ENCODE measurements at regions not wholly inside any gene's neighbourhood (a gene's known extent, or its start where the extent isn't known, plus 50 kb on each side); places are given as distances from the start of the nearest gene placed in this dataset.

DNA sequence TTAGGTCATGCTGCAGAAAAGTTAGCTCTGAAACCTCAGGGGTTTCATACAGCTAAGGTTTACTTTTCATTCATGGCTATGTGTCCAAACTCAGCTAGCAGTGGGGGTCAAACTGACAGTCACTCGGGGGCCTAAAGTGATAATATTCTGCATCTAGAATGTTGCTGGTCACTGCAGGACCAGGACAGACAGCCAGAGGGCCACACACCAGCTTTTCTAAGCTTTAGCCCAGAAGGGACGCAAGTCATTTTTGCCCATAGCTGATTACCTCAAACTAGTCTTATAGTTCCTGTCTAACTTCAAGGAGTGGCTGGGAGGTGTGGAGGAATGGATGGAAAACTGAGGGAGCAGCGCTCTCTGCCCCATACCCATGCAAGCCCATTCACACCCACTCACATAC, 163.0 kb upstream of the NLRP1 start:
- no peak for DNase-seq (ENCODE audit: low spot score)
- H3K4me1 ChIP-seq: no peaks in the 10 kb centered on the region
- TF ChIP-seq, protein P1, sequence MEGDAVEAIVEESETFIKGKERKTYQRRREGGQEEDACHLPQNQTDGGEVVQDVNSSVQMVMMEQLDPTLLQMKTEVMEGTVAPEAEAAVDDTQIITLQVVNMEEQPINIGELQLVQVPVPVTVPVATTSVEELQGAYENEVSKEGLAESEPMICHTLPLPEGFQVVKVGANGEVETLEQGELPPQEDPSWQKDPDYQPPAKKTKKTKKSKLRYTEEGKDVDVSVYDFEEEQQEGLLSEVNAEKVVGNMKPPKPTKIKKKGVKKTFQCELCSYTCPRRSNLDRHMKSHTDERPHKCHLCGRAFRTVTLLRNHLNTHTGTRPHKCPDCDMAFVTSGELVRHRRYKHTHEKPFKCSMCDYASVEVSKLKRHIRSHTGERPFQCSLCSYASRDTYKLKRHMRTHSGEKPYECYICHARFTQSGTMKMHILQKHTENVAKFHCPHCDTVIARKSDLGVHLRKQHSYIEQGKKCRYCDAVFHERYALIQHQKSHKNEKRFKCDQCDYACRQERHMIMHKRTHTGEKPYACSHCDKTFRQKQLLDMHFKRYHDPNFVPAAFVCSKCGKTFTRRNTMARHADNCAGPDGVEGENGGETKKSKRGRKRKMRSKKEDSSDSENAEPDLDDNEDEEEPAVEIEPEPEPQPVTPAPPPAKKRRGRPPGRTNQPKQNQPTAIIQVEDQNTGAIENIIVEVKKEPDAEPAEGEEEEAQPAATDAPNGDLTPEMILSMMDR (IDR thresholded peaks at IDR 0.05): no peak
- H3K9me3 ChIP-seq: no peaks in the 10 kb centered on the region
- H3K27ac ChIP-seq: no peak overlapping the region
- H3K27me3 ChIP-seq: no peaks in the 10 kb centered on the region
- H3K36me3 ChIP-seq: no peaks in the 10 kb centered on the region
- H3K4me3 ChIP-seq: no peak overlapping the region

DNA sequence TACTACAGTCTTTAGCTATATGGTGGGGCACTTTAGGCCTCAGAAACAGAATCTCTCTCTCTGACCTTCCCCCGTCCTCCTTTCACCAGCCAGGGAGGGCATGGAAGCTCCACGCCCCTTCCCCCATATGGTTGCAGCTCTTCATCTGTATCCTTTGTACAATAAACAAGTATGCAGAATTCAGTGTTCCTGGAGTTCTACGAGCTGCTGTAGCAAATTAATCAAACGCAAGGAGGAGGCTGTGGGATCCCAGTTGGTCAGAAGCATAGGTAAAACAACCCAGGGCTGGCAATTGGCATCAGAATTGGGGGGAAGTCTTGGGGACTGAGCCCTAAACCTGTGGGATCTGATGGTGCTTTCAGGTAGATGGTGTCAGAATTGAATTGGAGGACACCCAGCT, 163.7 kb upstream of the NLRP1 start:
- Histone ChIP-seq H3K27ac (no peak overlapping the region), H3K27me3 (no peaks in the 10 kb centered on the region), H3K9me3 (no peaks in the 10 kb centered on the region), H3K4me1 (no peaks in the 10 kb centered on the region), H3K4me3 (no peak overlapping the region), H3K36me3 (no peaks in the 10 kb centered on the region)
- DNase-seq (ENCODE audit: low spot score): peak; percentile 11
- TF ChIP-seq, protein P1 (IDR thresholded peaks at IDR 0.05): no peak

DNA sequence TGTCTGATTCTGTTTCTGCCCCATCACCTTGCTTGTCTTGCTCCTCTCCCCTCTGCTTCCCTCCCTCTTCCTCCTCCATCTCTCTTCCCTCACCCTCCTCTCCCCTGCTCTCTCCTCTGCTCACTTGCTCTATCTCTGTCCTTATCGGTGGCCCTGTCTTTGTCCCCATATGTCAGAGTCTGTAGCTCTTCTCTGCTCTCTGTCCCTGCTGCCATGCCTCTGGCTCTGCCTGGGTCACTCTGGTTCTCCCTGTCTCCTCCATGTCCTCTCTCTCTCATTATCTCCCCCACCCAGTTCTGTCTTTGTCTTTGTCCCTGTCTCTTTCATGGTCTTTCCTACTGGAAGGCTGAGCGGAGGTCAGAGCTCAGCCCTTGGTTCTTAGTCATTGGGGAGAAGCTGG, 169.1 kb upstream of the NLRP1 start:
- H3K27ac ChIP-seq: no peak overlapping the region
- peaks cover 0 to 7% of the 10 kb centered on the region in 2 donors for H3K9me3 ChIP-seq
- no peak overlapping the region for H3K4me3 ChIP-seq
- TF ChIP-seq, protein P1 (IDR thresholded peaks at IDR 0.05): no peak
- no peaks in the 10 kb centered on the region for H3K4me1 ChIP-seq
- no peak for DNase-seq (ENCODE audit: low spot score)
- no peaks in the 10 kb centered on the region for H3K27me3 ChIP-seq
- no peaks in the 10 kb centered on the region for H3K36me3 ChIP-seq

DNA sequence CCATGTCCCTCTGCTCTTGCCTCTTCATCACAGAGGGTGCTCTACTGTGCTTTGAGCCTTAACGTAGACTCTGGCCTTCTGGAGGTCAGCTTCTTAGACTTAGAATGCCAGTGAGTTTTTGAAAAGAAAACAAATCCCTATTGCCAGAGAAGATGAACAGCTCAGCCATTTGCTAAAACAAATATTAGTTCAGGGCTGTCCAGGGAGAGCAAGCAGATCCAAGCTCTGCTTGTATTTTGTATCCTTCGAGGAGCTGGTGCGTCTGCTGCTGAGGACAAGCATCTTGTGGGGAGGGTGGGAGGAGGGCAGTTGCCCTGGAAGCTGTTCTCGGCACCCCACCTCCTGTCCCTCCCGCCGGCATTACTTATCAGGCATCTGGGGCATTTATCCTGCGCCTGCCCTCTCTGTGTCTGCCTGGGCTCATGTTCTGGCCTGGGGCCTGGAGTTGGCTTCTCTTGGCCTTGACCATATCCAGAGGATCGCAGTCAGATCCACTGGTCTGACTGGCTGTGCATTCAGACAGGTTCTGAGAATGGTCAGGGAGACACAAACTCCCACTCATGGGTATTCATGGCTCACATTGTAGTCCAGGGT, 173.1 kb upstream of the NLRP1 start:
- H3K36me3 ChIP-seq: no peaks in the 10 kb centered on the region
- no peaks in the 10 kb centered on the region for H3K27me3 ChIP-seq

DNA sequence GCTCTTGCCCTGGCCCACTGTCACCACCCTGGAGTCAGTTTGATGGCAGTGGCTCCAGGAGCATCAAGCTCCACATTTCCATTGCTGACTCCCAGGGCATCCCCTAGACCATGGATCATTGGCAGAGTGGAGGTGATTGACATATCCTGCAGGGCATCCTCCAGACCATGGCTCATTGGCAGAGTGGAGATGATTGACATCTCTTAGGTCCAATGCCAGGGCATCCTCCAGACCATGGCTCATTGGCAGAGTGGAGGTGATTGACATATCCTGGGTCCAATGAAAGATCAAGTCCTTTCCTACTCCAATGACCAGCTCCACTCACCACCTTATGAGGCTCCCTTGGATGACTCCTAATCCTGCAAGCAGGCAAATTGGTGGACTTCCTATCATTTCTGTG, 174.3 kb upstream of the NLRP1 start:
- Histone ChIP-seq H3K4me3 (no peak overlapping the region), H3K9me3 (peaks cover 0 to 7% of the 10 kb centered on the region in 2 donors), H3K4me1 (no peaks in the 10 kb centered on the region), H3K27me3 (no peaks in the 10 kb centered on the region), H3K36me3 (no peaks in the 10 kb centered on the region), H3K27ac (no peak overlapping the region)
- DNase-seq (ENCODE audit: low spot score): no peak
- TF ChIP-seq, protein P1 (IDR thresholded peaks at IDR 0.05): no peak

More for the DNA sequence above, 173.1 kb upstream of the NLRP1 start:
- H3K27ac ChIP-seq: no peak overlapping the region
- H3K4me3 ChIP-seq: no peak overlapping the region
- no peak for DNase-seq (ENCODE audit: low spot score)
- TF ChIP-seq, protein P1 (IDR thresholded peaks at IDR 0.05): no peak
- no peaks in the 10 kb centered on the region for H3K4me1 ChIP-seq
- H3K9me3 ChIP-seq: peaks cover 0 to 7% of the 10 kb centered on the region in 2 donors

DNA sequence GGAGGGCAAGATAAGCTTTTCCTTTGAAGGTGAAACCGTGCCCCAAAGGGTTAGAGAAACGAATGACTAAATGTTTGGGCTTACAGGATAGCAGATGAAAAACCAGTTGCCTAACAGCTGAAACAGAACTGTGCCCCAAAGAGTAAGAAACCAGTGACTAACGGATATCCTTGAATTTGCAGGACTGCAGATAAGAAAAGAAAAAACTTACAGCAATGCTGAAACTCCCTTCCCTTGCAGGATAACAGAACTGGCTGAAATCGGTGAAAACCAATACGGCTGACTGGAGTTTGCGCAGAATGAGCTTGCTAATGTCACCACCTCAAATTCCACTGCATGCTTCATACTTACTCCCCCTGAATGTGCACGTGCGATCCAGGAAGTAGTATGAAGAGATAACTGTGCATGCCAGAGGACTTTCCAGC, 175.2 kb upstream of the NLRP1 start:
- Histone ChIP-seq H3K27ac (no peak overlapping the region), H3K27me3 (no peaks in the 10 kb centered on the region), H3K4me3 (no peak overlapping the region), H3K9me3 (peaks cover 0 to 7% of the 10 kb centered on the region in 2 donors), H3K4me1 (no peaks in the 10 kb centered on the region), H3K36me3 (no peaks in the 10 kb centered on the region)
- DNase-seq (ENCODE audit: low spot score): no peak
- TF ChIP-seq, protein P1 (IDR thresholded peaks at IDR 0.05): no peak

All from right atrium auricular region (tissue), 2 donors.